SHP77 (cell line): ENCODE measurements at regions not wholly inside any gene's neighbourhood (a gene's known extent, or its start where the extent isn't known, plus 50 kb on each side); places are given as distances from the start of the nearest gene placed in this dataset.
"Not testable (repeated sequence)": the region's sequence is repeated elsewhere in the genome, so short reads cannot be mapped to it uniquely, and the experiment has no call there.

Experiments used
- DNase-seq, 2 experiments: peaks; one replicate each; lab custom pipeline; 2025; lab: John Stamatoyannopoulos, UW

DNA sequence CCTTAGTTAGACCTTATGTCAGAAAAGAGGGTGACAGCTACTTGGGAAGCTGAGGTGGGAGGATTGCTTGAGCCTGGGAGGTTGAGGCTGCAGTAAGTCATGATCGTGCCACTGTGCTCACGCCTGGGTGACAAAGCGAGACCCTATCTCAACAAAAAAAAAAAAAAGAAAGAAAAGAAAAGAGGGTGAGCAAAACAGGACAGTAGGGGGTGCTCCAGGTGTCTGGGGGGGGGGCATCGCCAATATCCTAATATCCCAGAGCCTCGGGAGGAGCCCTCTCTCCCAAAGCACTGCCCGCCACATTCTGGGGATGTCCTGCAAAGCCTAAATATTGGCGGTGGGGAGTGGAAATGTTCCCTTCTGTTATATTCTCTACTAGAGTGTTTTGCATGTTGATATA lies 120.9 kb upstream of the TBL1X start:
- DNase-seq = no peak

GRCh38 chrX:9345957-9346356 lies 118.9 kb upstream of the TBL1X start:
- no peak for DNase-seq

DNA sequence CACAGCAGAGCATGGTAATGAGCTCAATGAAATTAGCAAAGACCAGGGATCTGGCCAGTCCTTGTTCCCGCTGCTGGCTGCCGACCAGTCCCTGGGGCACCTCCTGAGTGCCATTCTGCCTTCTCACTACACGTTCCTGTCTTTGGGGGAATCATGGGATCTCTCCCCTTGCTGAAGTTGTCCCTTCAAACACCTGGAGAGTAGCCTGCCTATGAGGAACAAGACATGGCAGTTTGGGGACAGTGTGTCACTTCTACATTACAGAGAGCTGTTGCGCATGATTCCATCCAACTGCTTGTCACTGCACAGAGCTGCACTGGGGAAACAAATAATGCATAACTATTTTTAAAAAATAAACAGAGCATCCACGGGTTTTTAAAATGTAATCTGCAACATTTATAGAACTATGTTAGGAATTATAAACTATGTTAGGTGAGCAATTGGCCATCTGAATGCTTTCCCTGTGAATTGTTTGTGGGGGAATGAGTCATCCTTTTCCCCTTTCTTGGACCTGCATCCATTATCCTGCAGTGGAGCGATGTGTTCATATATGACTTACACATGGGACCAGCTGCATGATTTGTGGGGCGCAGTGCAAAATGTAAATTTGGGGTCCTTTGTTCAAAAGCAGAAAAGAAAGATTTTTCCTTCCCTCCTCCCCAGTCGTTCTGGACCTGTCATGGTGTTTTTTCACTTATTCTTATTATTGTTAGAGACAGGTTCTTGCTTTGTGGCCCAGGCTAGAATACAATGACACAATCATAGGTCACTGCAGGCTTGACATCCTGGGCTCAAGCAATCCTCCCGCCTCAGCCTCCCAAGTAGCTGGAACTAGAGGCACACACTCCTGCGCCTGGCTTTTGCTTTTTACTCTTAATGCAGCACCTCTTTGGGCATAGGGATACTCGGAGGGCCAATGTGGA lies 115.0 kb upstream of the TBL1X start:
- DNase-seq = no peak

- DNase-seq = no peak
Measured at GRCh38 chrX:9351126-9351525, 113.7 kb upstream of the TBL1X start.

GRCh38 chrX:9352243-9352642 lies 112.6 kb upstream of the TBL1X start:
- no peak for DNase-seq

DNA sequence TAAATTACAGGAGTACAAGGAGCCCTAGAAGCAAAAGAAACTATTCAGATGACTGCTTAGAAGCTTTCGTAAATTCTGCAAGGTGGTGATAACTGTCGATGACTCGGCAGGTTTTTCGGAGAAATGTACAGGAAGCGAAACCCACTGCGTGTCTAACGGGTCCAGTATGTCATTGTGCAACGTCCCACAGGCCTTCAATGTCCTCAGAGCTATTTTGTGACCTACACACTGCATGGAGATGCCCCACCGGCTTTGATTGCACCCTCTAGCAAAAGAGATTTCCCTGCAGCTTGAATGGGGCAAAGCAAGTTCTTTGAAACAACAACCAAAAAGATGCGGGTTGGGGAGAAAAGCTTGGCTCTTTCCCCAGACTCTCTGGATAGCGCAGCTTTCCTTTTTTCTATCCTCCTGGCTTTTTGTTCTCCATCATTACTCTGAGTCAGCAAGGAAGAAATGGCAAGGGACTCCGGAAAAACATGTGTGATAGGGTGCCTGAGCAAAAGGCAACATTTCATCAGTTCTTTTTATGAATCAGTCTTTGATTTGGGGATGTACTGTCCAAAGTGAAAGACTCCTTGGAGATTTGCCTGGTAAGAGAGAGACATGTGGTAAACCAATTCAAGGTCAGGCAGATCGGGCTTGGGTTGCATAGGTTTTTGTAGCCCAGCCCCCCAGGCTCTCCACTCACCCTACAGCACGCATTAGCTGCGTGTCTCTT lies 112.0 kb upstream of the TBL1X start:
- no peak for DNase-seq

GRCh38 chrX:9354918-9355317 lies 109.9 kb upstream of the TBL1X start:
- DNase-seq = no peak

GRCh38 chrX:9355739-9356138 lies 109.1 kb upstream of the TBL1X start:
- no peak for DNase-seq

GRCh38 chrX:9356846-9357245 lies 108.0 kb upstream of the TBL1X start:
- DNase-seq = no peak

- DNase-seq = no peak
Measured at GRCh38 chrX:9357518-9358114, 107.2 kb upstream of the TBL1X start.

- no peak for DNase-seq
Measured at GRCh38 chrX:9362363-9362928, 102.4 kb upstream of the TBL1X start.

GRCh38 chrX:9367421-9367820 lies 97.4 kb upstream of the TBL1X start:
- DNase-seq = no peak

GRCh38 chrX:9368262-9368661 lies 96.6 kb upstream of the TBL1X start:
- DNase-seq = no peak

DNA sequence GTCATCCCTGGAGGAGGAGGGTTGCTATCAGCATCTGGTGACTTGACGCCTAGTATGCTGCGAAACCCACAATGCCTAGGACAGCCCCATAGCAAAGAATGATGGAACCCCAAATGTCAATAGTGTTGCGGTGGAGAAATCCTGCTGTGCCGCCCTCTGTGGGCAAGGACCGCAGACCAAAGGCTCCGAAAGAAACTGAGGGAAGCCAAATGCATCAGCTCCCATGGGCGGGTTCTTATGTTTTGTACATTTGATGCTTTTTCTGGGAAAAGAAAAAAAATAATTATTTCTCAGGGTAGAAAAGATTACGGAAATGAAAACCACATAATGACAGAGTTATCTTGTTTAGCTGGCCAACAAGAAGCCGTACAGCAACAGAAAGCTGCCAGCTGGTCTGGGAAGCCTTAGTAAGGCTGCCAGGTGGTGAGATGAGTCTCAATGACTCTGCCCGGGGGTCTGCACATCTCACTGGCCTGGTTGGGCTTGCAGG lies 95.0 kb upstream of the TBL1X start:
- DNase-seq = no peak

DNA sequence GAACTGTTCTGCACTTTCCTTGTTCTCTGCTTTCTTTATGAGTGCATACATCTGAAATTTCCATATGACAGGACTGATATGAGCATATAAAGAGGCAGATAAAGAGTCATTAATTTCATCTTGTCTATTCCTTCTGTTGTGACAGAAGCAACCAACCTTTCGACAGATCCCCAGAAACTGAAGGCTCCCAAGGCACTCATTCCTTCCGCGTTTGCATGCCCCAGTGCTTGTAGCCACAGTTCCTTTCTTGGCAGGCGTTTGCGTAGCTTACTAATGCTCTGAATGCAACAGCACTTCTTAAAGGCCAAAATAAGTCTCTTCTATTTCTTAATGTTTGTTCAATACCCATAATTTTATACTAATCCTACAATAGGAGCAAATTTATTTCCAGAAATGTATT lies 94.0 kb upstream of the TBL1X start:
- DNase-seq = no peak

DNA sequence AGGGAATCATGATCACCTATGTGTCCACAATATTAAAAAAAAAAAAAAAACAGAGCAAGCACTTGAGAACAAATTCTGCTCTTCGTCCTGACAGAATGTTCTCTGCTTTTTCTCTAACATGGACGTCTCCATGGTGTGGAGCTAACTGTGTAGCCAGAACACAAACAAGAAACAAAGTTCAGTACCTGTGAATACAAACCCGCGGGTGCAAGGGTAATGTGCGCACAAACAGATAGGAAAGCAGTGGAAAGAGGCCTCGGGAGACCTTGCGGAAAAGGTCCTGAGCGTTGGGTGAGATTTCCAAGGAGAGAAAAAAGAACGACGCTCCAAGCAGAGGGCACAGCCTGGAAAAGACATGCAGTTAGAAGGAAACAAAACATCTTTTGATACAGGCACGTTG lies 92.0 kb upstream of the TBL1X start:
- DNase-seq = no peak

DNA sequence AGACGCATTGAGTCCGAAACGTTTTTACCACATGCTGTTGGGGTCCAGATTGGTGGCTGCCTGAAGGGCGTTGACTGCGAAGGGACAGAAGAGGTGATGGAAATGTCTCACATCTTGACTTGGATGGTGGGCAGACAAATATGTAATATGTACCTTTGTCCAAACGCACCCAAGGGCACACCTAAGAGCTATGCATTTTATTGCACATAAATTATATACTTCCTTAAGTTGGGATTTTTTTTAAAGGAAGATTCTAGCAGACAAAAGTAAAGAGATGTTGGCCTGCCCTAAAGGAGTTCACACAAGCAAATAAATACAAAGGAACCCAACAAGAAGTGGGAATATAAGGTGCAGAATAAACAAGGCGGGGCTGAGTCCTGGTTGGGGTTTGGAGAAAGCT lies 91.1 kb upstream of the TBL1X start:
- no peak for DNase-seq

DNA sequence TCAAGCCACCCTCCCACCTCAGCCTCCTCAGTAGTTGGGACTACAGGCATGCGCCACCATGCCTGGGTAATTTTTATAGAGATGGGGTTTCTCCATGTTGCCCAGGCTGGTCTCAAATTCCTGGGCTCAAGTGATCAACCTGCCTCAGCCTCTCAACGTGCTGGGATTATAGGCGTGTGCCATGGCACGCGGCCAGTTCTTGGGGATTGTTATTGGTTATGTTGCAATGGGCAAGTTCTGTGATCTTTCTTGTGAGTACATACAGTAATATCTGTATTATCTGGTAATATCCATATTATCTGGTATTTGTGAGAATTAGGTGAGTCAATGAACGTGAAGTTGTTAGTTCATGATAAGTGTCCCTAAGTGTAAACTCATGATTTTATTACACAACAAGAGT lies 90.3 kb upstream of the TBL1X start:
- DNase-seq = no peak

DNA sequence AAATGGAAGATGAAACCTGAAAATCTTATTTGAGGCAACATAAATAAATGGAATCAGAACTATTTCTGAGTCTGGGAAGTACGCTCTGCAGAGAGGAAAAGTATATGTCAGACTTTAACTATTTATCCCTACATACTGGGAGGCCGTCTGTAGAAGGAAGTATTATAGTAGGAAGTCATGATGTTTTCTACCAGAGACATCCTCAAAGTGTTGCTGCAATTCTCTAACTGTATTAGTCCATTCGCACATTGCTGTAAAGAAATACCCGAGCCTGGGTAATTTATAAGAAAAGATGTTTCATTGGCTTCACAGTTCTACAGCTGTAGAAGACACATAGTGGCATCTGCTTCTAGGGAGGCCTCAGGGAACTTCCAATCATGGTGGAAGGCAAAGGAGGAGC lies 88.7 kb upstream of the TBL1X start:
- no peak for DNase-seq

DNA sequence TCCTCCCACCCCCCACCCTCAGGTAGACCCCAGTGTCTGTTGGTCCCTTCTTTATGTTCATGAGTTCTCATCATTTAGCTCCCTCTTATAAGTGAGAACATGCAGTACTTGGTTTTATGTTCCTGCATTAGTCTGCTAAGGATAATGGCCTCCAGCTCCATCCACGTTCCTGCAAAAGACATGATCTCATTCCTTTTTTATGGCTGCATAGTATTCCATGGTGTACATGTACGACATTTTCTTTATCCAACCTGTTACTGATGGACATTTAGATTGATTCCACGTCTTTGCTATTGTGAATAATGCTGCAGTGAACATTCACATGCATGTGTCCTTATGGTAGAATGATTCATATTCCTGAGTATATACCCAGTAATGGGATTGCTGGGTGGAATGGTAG lies 87.6 kb upstream of the TBL1X start:
- DNase-seq = not testable (repeated sequence)

DNA sequence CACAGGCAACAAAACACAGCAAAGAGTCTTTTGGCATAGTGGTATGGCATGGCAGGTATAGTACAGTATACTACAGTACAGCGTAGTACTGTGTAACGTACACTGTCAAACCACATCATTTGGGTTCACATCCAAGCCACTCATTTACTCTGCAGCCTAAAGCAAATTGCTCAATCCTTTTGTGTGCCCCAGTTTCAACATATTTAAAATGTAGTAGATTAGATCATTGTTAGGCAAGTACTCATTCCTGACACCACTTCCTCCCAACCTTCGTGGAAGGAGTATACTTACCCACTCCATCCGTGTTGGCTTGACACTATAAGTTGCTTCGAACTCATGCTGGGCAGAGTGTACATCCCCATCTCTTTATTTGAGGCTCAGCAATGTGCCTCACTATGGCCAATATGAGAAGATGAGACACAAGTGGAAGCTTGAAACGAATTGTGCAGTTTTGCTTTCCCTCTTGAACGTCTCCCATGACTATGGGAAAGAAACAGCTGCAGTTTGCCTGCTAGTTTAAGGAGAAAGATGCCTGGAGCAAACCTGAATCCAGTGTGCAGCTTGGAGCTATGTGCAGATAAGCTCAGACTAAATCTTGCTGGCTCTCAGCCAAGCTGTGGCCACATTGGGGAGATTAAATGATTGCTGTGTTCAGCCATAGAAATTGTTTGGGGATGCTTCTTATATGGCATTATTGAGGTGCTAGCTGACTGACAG lies 85.7 kb upstream of the TBL1X start:
- DNase-seq = no peak
